H9 (cell line): ENCODE measurements at regions not wholly inside any gene's neighbourhood (a gene's known extent, or its start where the extent isn't known, plus 50 kb on each side); places are given as distances from the start of the nearest gene placed in this dataset.

ENCODE experiments used
- DNase-seq: peaks from one replicate; pipeline ENCODE4 v3.0.0-alpha.2; 2017
- H2AFZ ChIP-seq: one replicate; pipeline ENCODE4 v1.6.1; 2013; ENCODE audit warnings: mild to moderate bottlenecking, low read length, control low read depth, moderate library complexity
- H2AK5ac ChIP-seq: 2 replicates; pipeline ENCODE4 v1.6.1; 2013; ENCODE audit warnings: low read length, control low read depth, mixed read lengths; ENCODE audit not compliant: insufficient read length
- H2BK120ac ChIP-seq: one replicate; pipeline ENCODE4 v1.6.1; 2013; ENCODE audit warnings: low read depth, mild to moderate bottlenecking, low read length, control low read depth, inconsistent platforms; ENCODE audit not compliant: poor library complexity, severe bottlenecking
- H2BK12ac ChIP-seq: 2 replicates; pipeline ENCODE4 v1.6.1; 2013; ENCODE audit warnings: low read length, control low read depth, mixed read lengths, low read depth; ENCODE audit not compliant: insufficient read length
- H2BK15ac ChIP-seq: 2 replicates; pipeline ENCODE4 v1.6.1; 2013; ENCODE audit warnings: low read depth, low read length, control low read depth
- H2BK20ac ChIP-seq: one replicate; pipeline ENCODE4 v1.6.1; 2013; ENCODE audit warnings: low read depth, mild to moderate bottlenecking, low read length, control low read depth, inconsistent platforms; ENCODE audit not compliant: poor library complexity, severe bottlenecking
- H2BK5ac ChIP-seq: 2 replicates; pipeline ENCODE4 v1.6.1; 2013; ENCODE audit warnings: low read length, control low read depth, mixed read lengths; ENCODE audit not compliant: insufficient read length
- H3K14ac ChIP-seq: 2 replicates; pipeline ENCODE4 v1.6.1; 2013; ENCODE audit warnings: low read length, control low read depth; ENCODE audit not compliant: insufficient read depth
- H3K18ac ChIP-seq: 2 replicates; pipeline ENCODE4 v1.6.1; 2013; ENCODE audit warnings: low read depth, mild to moderate bottlenecking, mixed read lengths, low read length, control low read depth; ENCODE audit not compliant: insufficient read length
- H3K23ac ChIP-seq: 2 replicates; pipeline ENCODE4 v1.6.1; 2013; ENCODE audit warnings: low read length, control low read depth, mixed read lengths, low read depth; ENCODE audit not compliant: insufficient read length
- H3K23me2 ChIP-seq: 2 replicates; pipeline ENCODE4 v1.6.1; 2013; ENCODE audit warnings: low read depth, mild to moderate bottlenecking, mixed read lengths, low read length, control low read depth; ENCODE audit not compliant: insufficient read length, poor library complexity, severe bottlenecking
- H3K27ac ChIP-seq: 2 replicates; pipeline ENCODE4 v1.5.1; 2013; ENCODE audit warnings: low read length, control low read depth, mixed read lengths, low read depth; ENCODE audit not compliant: insufficient read length
- H3K27me3 ChIP-seq: 2 replicates; pipeline ENCODE4 v1.6.1; 2013; ENCODE audit warnings: low read length, control low read depth, inconsistent platforms; ENCODE audit not compliant: insufficient read depth
- H3K4ac ChIP-seq: 2 replicates; pipeline ENCODE4 v1.6.1; 2013; ENCODE audit warnings: low read depth, mild to moderate bottlenecking, control low read depth, inconsistent platforms, low read length, moderate library complexity
- H3K4me1 ChIP-seq: 2 replicates; pipeline ENCODE4 v1.6.1; 2013; ENCODE audit warnings: low read length, control low read depth, inconsistent platforms; ENCODE audit not compliant: insufficient read depth
- H3K4me2 ChIP-seq: 2 replicates; pipeline ENCODE4 v1.6.1; 2013; ENCODE audit warnings: low read length, control low read depth, mixed read lengths; ENCODE audit not compliant: insufficient read length, insufficient read depth
- H3K56ac ChIP-seq: 2 replicates; pipeline ENCODE4 v1.6.1; 2013; ENCODE audit warnings: low read depth, mild to moderate bottlenecking, mixed read lengths, low read length, control low read depth; ENCODE audit not compliant: insufficient read length
- H3K79me1 ChIP-seq: 2 replicates; pipeline ENCODE4 v1.6.1; 2013; ENCODE audit warnings: low read depth, mild to moderate bottlenecking, moderate library complexity, low read length, control low read depth, inconsistent platforms; ENCODE audit not compliant: insufficient read depth, poor library complexity, severe bottlenecking
- H3K79me2 ChIP-seq: 2 replicates; pipeline ENCODE4 v1.6.1; 2013; ENCODE audit warnings: low read length, control low read depth, inconsistent platforms; ENCODE audit not compliant: insufficient read depth
- H3K9ac ChIP-seq: 2 replicates; pipeline ENCODE4 v1.6.1; 2013; ENCODE audit warnings: low read length, control low read depth, mixed read lengths; ENCODE audit not compliant: insufficient read length; ENCODE audit errors: extremely low read depth
- H3K9me3 ChIP-seq: one replicate; pipeline ENCODE4 v1.6.1; 2013; ENCODE audit warnings: low read depth, low read length, inconsistent platforms; ENCODE audit not compliant: control insufficient read depth
- H3T11ph ChIP-seq: one replicate; pipeline ENCODE4 v1.6.1; 2013; ENCODE audit warnings: mild to moderate bottlenecking, low read length, control low read depth, inconsistent platforms
- H4K20me1 ChIP-seq: one replicate; pipeline ENCODE4 v1.6.1; 2013; ENCODE audit not compliant: control insufficient read depth, insufficient read length, insufficient read depth
- H4K5ac ChIP-seq: 2 replicates; pipeline ENCODE4 v1.6.1; 2013; ENCODE audit warnings: low read depth, mild to moderate bottlenecking, mixed read lengths, low read length, control low read depth; ENCODE audit not compliant: insufficient read length
- H4K8ac ChIP-seq: replicated peaks from 2 replicates; pipeline ENCODE4 v1.6.1; 2013; ENCODE audit warnings: low read length, control low read depth, mixed read lengths, low read depth; ENCODE audit not compliant: insufficient read length
- H4K91ac ChIP-seq: 2 replicates; pipeline ENCODE4 v1.6.1; 2013; ENCODE audit warnings: low read depth, mild to moderate bottlenecking, moderate library complexity, mixed read lengths, low read length, control low read depth; ENCODE audit not compliant: insufficient read length
- H3K27ac Mint-ChIP-seq, 3 experiments: 2 replicates in 2 of 3; 3 replicates in 1 of 3; pipeline ENCODE4 v1.8.0; 2020 to 2021; ENCODE audit warnings: mixed read lengths in 3 of 3, mild to moderate bottlenecking in 1 of 3, moderate library complexity in 1 of 3
- H3K27me3 Mint-ChIP-seq: 2 replicates; pipeline ENCODE4 v1.8.0; 2021; ENCODE audit warnings: low read depth, mild to moderate bottlenecking, moderate library complexity, mixed read lengths
- H3K36me3 Mint-ChIP-seq, 3 experiments: 2 replicates in 2 of 3; 3 replicates in 1 of 3; pipeline ENCODE4 v1.8.0; 2020 to 2021; ENCODE audit warnings: low read depth in 3 of 3, mixed read lengths in 3 of 3; ENCODE audit not compliant: insufficient read depth in 1 of 3
- H3K4me1 Mint-ChIP-seq, 2 experiments: 2 replicates each; pipeline ENCODE4 v1.8.0; 2020; ENCODE audit warnings: mixed read lengths in 2 of 2
- H3K4me3 Mint-ChIP-seq, 2 experiments: 2 replicates in 1 of 2; 3 replicates in 1 of 2; pipeline ENCODE4 v1.8.0; 2020 to 2021; ENCODE audit warnings: mild to moderate bottlenecking in 2 of 2, mixed read lengths in 2 of 2, moderate library complexity in 1 of 2
- H3K9me3 Mint-ChIP-seq, 2 experiments: 2 replicates in 1 of 2; 3 replicates in 1 of 2; pipeline ENCODE4 v1.8.0; 2020; ENCODE audit warnings: mild to moderate bottlenecking in 2 of 2, mixed read lengths in 2 of 2, moderate library complexity in 1 of 2
- WGBS: extraction: QIAGEN DNeasy Blood & Tissue Kit; methylation state at CpG from one replicate; pipeline ENCODE4 v1.1.7; 2013; ENCODE audit warnings: missing lambda C conversion rate, low lambda C conversion rate, mixed read lengths; ENCODE audit not compliant: insufficient read length; ENCODE audit errors: extremely low coverage; 5-methylcytosine and 5-hydroxymethylcytosine counted together
- TF ChIP-seq, protein P1 (sequence below): fragments of 200-600 bp; sonication (generic); conservative IDR thresholded peaks from 3 replicates; pipeline ENCODE4 v1.8.0; 2021; ENCODE audit warnings: antibody characterized with exemption, mild to moderate bottlenecking

GRCh38 chr10:45224219-45224841 is 91.1 kb downstream of the OR13A1 start:
- Mint-ChIP-seq H3K4me3 (no peak overlapping the region), H3K36me3 (peaks cover 3% of the 10 kb centered on the region in 3 experiments; a peak in 4 of 7 replicates), H3K27ac (no peak overlapping the region; a peak in 1 of 7 replicates), H3K9me3 (peaks cover 6% of the 10 kb centered on the region in 2 experiments), H3K4me1 (no peaks in the 10 kb centered on the region), H3K27me3 (no peaks in the 10 kb centered on the region; the same call in none of the 2 replicates)
- no peak for DNase-seq
- H2AK5ac ChIP-seq, result no peak overlapping the region
- H3K14ac ChIP-seq, result no peak overlapping the region; the same call in 1 of the 2 replicates
- H3K4me2 ChIP-seq, result no peak overlapping the region
- H2BK20ac ChIP-seq, result no peak overlapping the region
- peaks cover 7% of the 10 kb centered on the region for H3K9me3 ChIP-seq
- H3K9ac ChIP-seq, result no peak overlapping the region
- no peak overlapping the region for H3T11ph ChIP-seq
- H4K5ac ChIP-seq, result no peak overlapping the region
- H4K20me1 ChIP-seq, result no peaks in the 10 kb centered on the region
- no peak overlapping the region for H4K8ac ChIP-seq
- no peak overlapping the region for H2AFZ ChIP-seq
- no peak overlapping the region for H2BK120ac ChIP-seq
- H3K27ac ChIP-seq, result no peak overlapping the region
- H3K4me1 ChIP-seq, result no peaks in the 10 kb centered on the region
- H3K27me3 ChIP-seq, result no peaks in the 10 kb centered on the region
- no peak overlapping the region for H3K18ac ChIP-seq
- H3K56ac ChIP-seq, result no peak overlapping the region
- TF ChIP-seq, protein P1, sequence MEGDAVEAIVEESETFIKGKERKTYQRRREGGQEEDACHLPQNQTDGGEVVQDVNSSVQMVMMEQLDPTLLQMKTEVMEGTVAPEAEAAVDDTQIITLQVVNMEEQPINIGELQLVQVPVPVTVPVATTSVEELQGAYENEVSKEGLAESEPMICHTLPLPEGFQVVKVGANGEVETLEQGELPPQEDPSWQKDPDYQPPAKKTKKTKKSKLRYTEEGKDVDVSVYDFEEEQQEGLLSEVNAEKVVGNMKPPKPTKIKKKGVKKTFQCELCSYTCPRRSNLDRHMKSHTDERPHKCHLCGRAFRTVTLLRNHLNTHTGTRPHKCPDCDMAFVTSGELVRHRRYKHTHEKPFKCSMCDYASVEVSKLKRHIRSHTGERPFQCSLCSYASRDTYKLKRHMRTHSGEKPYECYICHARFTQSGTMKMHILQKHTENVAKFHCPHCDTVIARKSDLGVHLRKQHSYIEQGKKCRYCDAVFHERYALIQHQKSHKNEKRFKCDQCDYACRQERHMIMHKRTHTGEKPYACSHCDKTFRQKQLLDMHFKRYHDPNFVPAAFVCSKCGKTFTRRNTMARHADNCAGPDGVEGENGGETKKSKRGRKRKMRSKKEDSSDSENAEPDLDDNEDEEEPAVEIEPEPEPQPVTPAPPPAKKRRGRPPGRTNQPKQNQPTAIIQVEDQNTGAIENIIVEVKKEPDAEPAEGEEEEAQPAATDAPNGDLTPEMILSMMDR, result no peak
- no peak overlapping the region for H3K4ac ChIP-seq
- H3K23me2 ChIP-seq, result no peaks in the 10 kb centered on the region
- no peak overlapping the region for H2BK5ac ChIP-seq
- no peak overlapping the region for H2BK12ac ChIP-seq
- H3K79me1 ChIP-seq, result no peaks in the 10 kb centered on the region
- H2BK15ac ChIP-seq, result no peak overlapping the region
- H4K91ac ChIP-seq, result no peak overlapping the region
- no peak overlapping the region for H3K23ac ChIP-seq
- H3K79me2 ChIP-seq, result no peaks in the 10 kb centered on the region
- no CpG with 5 or more reads among the region's 50 CpGs for WGBS
